GM23248 (cell line): ENCODE measurements at regions not wholly inside any gene's neighbourhood (a gene's known extent, or its start where the extent isn't known, plus 50 kb on each side); places are given as distances from the start of the nearest gene placed in this dataset.

Experiments
- DNase-seq: peaks from one replicate; pipeline ENCODE4 v3.0.0-alpha.2; 2015
- H2AFZ ChIP-seq: fragments of 200-600 bp; sonication (generic); 2 replicates; pipeline ENCODE4 v1.6.1; 2016; ENCODE audit warnings: antibody characterized with exemption
- H3F3A ChIP-seq: fragments of 200-600 bp; sonication (generic); 2 replicates; pipeline ENCODE4 v1.6.1; 2016; ENCODE audit warnings: mild to moderate bottlenecking, antibody characterized with exemption, mixed run types; ENCODE audit not compliant: insufficient read depth
- H3K27ac ChIP-seq: fragments of 200-600 bp; sonication (generic); 2 replicates; pipeline ENCODE4 v1.5.1; 2016; ENCODE audit warnings: mild to moderate bottlenecking
- H3K27me3 ChIP-seq: fragments of 200-600 bp; sonication (generic); replicated peaks from 2 replicates; pipeline ENCODE4 v1.6.1; 2016; ENCODE audit warnings: mild to moderate bottlenecking; ENCODE audit not compliant: insufficient read depth
- H3K36me3 ChIP-seq: fragments of 200-600 bp; sonication (generic); 2 replicates; pipeline ENCODE4 v1.6.1; 2016; ENCODE audit warnings: low read depth, mild to moderate bottlenecking
- H3K4me1 ChIP-seq: fragments of 200-600 bp; sonication (generic); 2 replicates; pipeline ENCODE4 v1.6.1; 2016; ENCODE audit warnings: mild to moderate bottlenecking; ENCODE audit not compliant: insufficient read depth
- H3K4me2 ChIP-seq: fragments of 200-600 bp; sonication (generic); one replicate; pipeline ENCODE4 v1.6.1; 2016; ENCODE audit warnings: mild to moderate bottlenecking; ENCODE audit not compliant: unreplicated experiment
- H3K4me3 ChIP-seq: fragments of 200-600 bp; sonication (generic); 2 replicates; pipeline ENCODE4 v1.5.1; 2016; ENCODE audit warnings: mild to moderate bottlenecking
- H3K79me2 ChIP-seq: fragments of 200-600 bp; sonication (generic); 2 replicates; pipeline ENCODE4 v1.6.1; 2016; ENCODE audit warnings: mild to moderate bottlenecking; ENCODE audit not compliant: insufficient read depth
- H3K9ac ChIP-seq: fragments of 200-600 bp; sonication (generic); 2 replicates; pipeline ENCODE4 v1.6.1; 2016; ENCODE audit warnings: mild to moderate bottlenecking
- H3K9me2 ChIP-seq: fragments of 200-600 bp; sonication (generic); 2 replicates; pipeline ENCODE4 v1.6.1; 2016; ENCODE audit warnings: mixed run types, mild to moderate bottlenecking, moderate library complexity; ENCODE audit not compliant: insufficient read depth
- H3K9me3 ChIP-seq: fragments of 200-600 bp; sonication (generic); one replicate; pipeline ENCODE4 v1.6.1; 2017; ENCODE audit warnings: low read depth
- H4K20me1 ChIP-seq: fragments of 200-600 bp; sonication (generic); 2 replicates; pipeline ENCODE4 v1.6.0; 2016; ENCODE audit not compliant: insufficient read depth
- EZH2 ChIP-seq: fragments of 200-600 bp; sonication (generic); IDR thresholded peaks from 2 replicates; pipeline ENCODE4 v1.6.1; 2018; ENCODE audit warnings: antibody characterized with exemption, mild to moderate bottlenecking; ENCODE audit not compliant: insufficient read depth, poor library complexity, severe bottlenecking
- EZH2phosphoT487 ChIP-seq: fragments of 200-600 bp; sonication (generic); IDR thresholded peaks from 2 replicates; pipeline ENCODE4 v1.6.1; 2018; ENCODE audit warnings: antibody characterized with exemption, moderate library complexity, mild to moderate bottlenecking, low read depth; ENCODE audit not compliant: insufficient read depth
- WGBS, 2 experiments: methylation state at CpG; one replicate each; pipeline ENCODE4 v1.1.6; 2015 to 2017; ENCODE audit warnings: low lambda C conversion rate in 2 of 2, low coverage in 1 of 2; ENCODE audit errors: missing lambda C conversion rate in 2 of 2; 5-methylcytosine and 5-hydroxymethylcytosine counted together
- in situ Hi-C: fragments of 300-500 bp; cut with MboI; formaldehyde crosslinking; loops from 2 replicates; pipeline ENCODE4 v1.15.0; 2020

GRCh38 chr18:73414069-73414468 is 546.3 kb upstream of the NETO1 start:
- Histone ChIP-seq H3K4me2 (no peak overlapping the region), H3K79me2 (no peaks in the 10 kb centered on the region), H3F3A (no peaks in the 10 kb centered on the region), H3K9ac (no peak overlapping the region), H3K4me1 (no peaks in the 10 kb centered on the region), H3K9me2 (no peaks in the 10 kb centered on the region), H4K20me1 (no peaks in the 10 kb centered on the region), H3K27ac (no peak overlapping the region), H3K9me3 (no peaks in the 10 kb centered on the region), H3K36me3 (no peaks in the 10 kb centered on the region), H3K4me3 (no peak overlapping the region), H2AFZ (no peak overlapping the region), H3K27me3 (no peaks in the 10 kb centered on the region)
- TF ChIP-seq EZH2 (no peak), EZH2phosphoT487 (no peak)
- no peak for DNase-seq
- in situ Hi-C loops = no loop called here
- WGBS, 2 experiments = 50 to 65% methylated on average over 1 of the region's 1 CpG

GRCh38 chr18:73409242-73409641 is 541.5 kb upstream of the NETO1 start:
- no peaks in the 10 kb centered on the region for H3F3A ChIP-seq
- in situ Hi-C loops = no loop called here
- H3K4me1 ChIP-seq = peaks cover 6% of the 10 kb centered on the region; the same call in 1 of the 2 replicates
- no peak for DNase-seq
- no peaks in the 10 kb centered on the region for H3K27me3 ChIP-seq
- no peaks in the 10 kb centered on the region for H3K9me2 ChIP-seq
- no peak overlapping the region for H3K4me3 ChIP-seq
- no peak overlapping the region for H2AFZ ChIP-seq
- WGBS, 2 experiments = 33 to 38% methylated on average over 4 of the region's 4 CpGs
- no peak overlapping the region for H3K4me2 ChIP-seq
- H3K36me3 ChIP-seq = no peaks in the 10 kb centered on the region
- no peak overlapping the region for H3K27ac ChIP-seq
- H3K9ac ChIP-seq = no peak overlapping the region
- H4K20me1 ChIP-seq = no peaks in the 10 kb centered on the region
- no peak for TF ChIP-seq EZH2
- no peak for TF ChIP-seq EZH2phosphoT487
- no peaks in the 10 kb centered on the region for H3K79me2 ChIP-seq
- no peaks in the 10 kb centered on the region for H3K9me3 ChIP-seq

GRCh38 chr18:73408469-73408868 is 540.7 kb upstream of the NETO1 start:
- H3K9me2 ChIP-seq = no peaks in the 10 kb centered on the region
- no peaks in the 10 kb centered on the region for H3F3A ChIP-seq
- in situ Hi-C loops = no loop called here
- no peak overlapping the region for H3K4me3 ChIP-seq
- no peaks in the 10 kb centered on the region for H3K27me3 ChIP-seq
- TF ChIP-seq EZH2 = no peak
- no peak for TF ChIP-seq EZH2phosphoT487
- no peak overlapping the region for H3K27ac ChIP-seq
- H3K4me2 ChIP-seq = no peak overlapping the region
- H3K79me2 ChIP-seq = no peaks in the 10 kb centered on the region
- H3K9me3 ChIP-seq = no peaks in the 10 kb centered on the region
- no peaks in the 10 kb centered on the region for H3K36me3 ChIP-seq
- H2AFZ ChIP-seq = no peak overlapping the region
- no peak for DNase-seq
- peaks cover 6% of the 10 kb centered on the region; the same call in 1 of the 2 replicates for H3K4me1 ChIP-seq
- H3K9ac ChIP-seq = no peak overlapping the region
- 19 to 22% methylated on average over 5 of the region's 5 CpGs for WGBS, 2 experiments
- H4K20me1 ChIP-seq = no peaks in the 10 kb centered on the region

GRCh38 chr18:73407506-73407905 is 539.7 kb upstream of the NETO1 start:
- Histone ChIP-seq H3K4me3 (no peak overlapping the region), H3K4me2 (no peak overlapping the region), H3K9me2 (no peaks in the 10 kb centered on the region), H3F3A (no peaks in the 10 kb centered on the region), H3K9me3 (no peaks in the 10 kb centered on the region), H3K27me3 (no peaks in the 10 kb centered on the region), H3K27ac (no peak overlapping the region), H4K20me1 (no peaks in the 10 kb centered on the region), H3K9ac (no peak overlapping the region), H3K79me2 (no peaks in the 10 kb centered on the region), H2AFZ (no peak overlapping the region), H3K4me1 (peaks cover 6% of the 10 kb centered on the region; the same call in 1 of the 2 replicates), H3K36me3 (no peaks in the 10 kb centered on the region)
- no peak for TF ChIP-seq EZH2phosphoT487
- TF ChIP-seq EZH2 = no peak
- peak; percentile 14 for DNase-seq
- in situ Hi-C loops = no loop called here
- WGBS, 2 experiments = 9% methylated on average over 1 of the region's 1 CpG; no CpG with 5 or more reads in 1 of the 2 experiments

- H4K20me1 ChIP-seq = no peaks in the 10 kb centered on the region
- 23 to 32% methylated on average over 4 of the region's 4 CpGs for WGBS, 2 experiments
- in situ Hi-C loops = no loop called here
- no peaks in the 10 kb centered on the region for H3K79me2 ChIP-seq
- no peaks in the 10 kb centered on the region for H3K27me3 ChIP-seq
- H3F3A ChIP-seq = no peaks in the 10 kb centered on the region
- no peak overlapping the region for H2AFZ ChIP-seq
- H3K27ac ChIP-seq = no peak overlapping the region
- no peaks in the 10 kb centered on the region for H3K9me3 ChIP-seq
- TF ChIP-seq EZH2phosphoT487 = no peak
- no peak for TF ChIP-seq EZH2
- no peak overlapping the region for H3K9ac ChIP-seq
- H3K36me3 ChIP-seq = no peaks in the 10 kb centered on the region
- no peaks in the 10 kb centered on the region; the same call in 1 of the 2 replicates for H3K9me2 ChIP-seq
- peaks cover 9% of the 10 kb centered on the region; the same call in 1 of the 2 replicates for H3K4me1 ChIP-seq
- peak; percentile 53 for DNase-seq
- H3K4me3 ChIP-seq = no peak overlapping the region
- no peak overlapping the region for H3K4me2 ChIP-seq
Measured at GRCh38 chr18:73384246-73384645, 516.5 kb upstream of the NETO1 start.
